RWPE1 (cell line): ENCODE measurements at regions not wholly inside any gene's neighbourhood (a gene's known extent, or its start where the extent isn't known, plus 50 kb on each side); places are given as distances from the start of the nearest gene placed in this dataset.

Source experiments
- CTCF ChIA-PET: fragments of 350-600 bp; sonication (Branson Sonifier 250); formaldehyde crosslinking; extraction: SDS; loops from one replicate; lab custom pipeline; 2021; lab: Yijun Ruan, JAX
- POLR2A ChIA-PET: fragments of 400-600 bp; formaldehyde crosslinking; extraction: SDS; loops from one replicate; lab custom pipeline; 2020; ENCODE audit warnings: antibody characterized with exemption; ENCODE audit not compliant: low non-redundant PET; lab: Yijun Ruan, JAX
- DNase-seq: peaks from one replicate; pipeline ENCODE4 v3.0.0; 2012; ENCODE audit warnings: low spot score
- H3K27ac ChIP-seq: fragments of 450-650 bp; 2 replicates; pipeline ENCODE4 v1.5.1; 2017
- CTCF ChIP-seq: fragments of 450-650 bp; conservative IDR thresholded peaks from 2 replicates; pipeline ENCODE4 v1.5.1; 2017; ENCODE audit warnings: low read depth, mild to moderate bottlenecking

- no peak for DNase-seq
- no peak for TF ChIP-seq CTCF
- CTCF ChIA-PET = no interaction called here
Observed at GRCh38 chr14:97393244-97393643, 596.1 kb downstream of the VRK1 start.

GRCh38 chr14:97395068-97395467 is 597.9 kb downstream of the VRK1 start:
- H3K27ac ChIP-seq = no peak overlapping the region
- ChIA-PET POLR2A (no interaction called here), CTCF (no interaction called here)
- TF ChIP-seq CTCF = no peak
- DNase-seq = no peak

More at GRCh38 chr14:97393244-97393643, 596.1 kb downstream of the VRK1 start:
- no peak overlapping the region for H3K27ac ChIP-seq
- POLR2A ChIA-PET = no interaction called here

GRCh38 chr14:97401714-97402113 is 604.5 kb downstream of the VRK1 start:
- ChIA-PET CTCF (no interaction called here), POLR2A (no interaction called here)
- H3K27ac ChIP-seq = no peak overlapping the region
- no peak for DNase-seq
- no peak for TF ChIP-seq CTCF

- CTCF ChIA-PET = no interaction called here
- no peak for TF ChIP-seq CTCF
- no peak for DNase-seq
- H3K27ac ChIP-seq = no peak overlapping the region
- POLR2A ChIA-PET = no interaction called here
Observed at GRCh38 chr14:97402279-97402678, 605.1 kb downstream of the VRK1 start.

GRCh38 chr14:97407701-97408407 is 610.7 kb downstream of the VRK1 start:
- no peak for DNase-seq
- TF ChIP-seq CTCF = no peak
- ChIA-PET POLR2A (interaction anchor here (0.7 kb wide), 1 partner anchor 1397 kb away, joined by 7 read pairs; no protein-coding TSS in a partner anchor), CTCF (no interaction called here)
- H3K27ac ChIP-seq = no peak overlapping the region

GRCh38 chr14:97408503-97408902 is 611.3 kb downstream of the VRK1 start:
- no peak overlapping the region for H3K27ac ChIP-seq
- CTCF ChIA-PET = no interaction called here
- TF ChIP-seq CTCF = no peak
- POLR2A ChIA-PET = interaction anchor here (0.7 kb wide), 1 partner anchor 1396 kb away, joined by 7 read pairs; no protein-coding TSS in a partner anchor
- DNase-seq = no peak
